ENCODE measurements at regions not wholly inside any gene's neighbourhood (a gene's known extent, or its start where the extent isn't known, plus 50 kb on each side); places are given as distances from the start of the nearest gene placed in this dataset.

DNA sequence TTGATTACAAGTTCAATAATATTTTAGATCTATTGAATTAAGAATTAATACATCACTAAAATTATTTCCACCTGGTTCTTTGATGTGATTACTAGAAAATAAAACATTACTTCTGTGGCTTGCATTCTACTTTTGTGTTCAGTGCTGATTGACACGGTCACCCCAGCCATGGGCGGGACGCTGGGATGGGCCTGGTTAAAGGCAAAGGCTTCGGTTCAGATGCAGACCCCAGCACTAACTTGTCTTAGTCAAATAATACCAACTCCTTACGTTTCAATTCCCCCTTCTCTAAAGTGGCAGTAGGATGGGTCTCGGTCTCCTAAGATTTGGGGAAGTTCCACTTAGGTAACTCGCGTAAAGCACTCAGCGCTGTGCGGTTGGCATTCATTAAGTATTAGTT, 144.9 kb downstream of the URI1 start:
- TF ChIP-seq CTCF (IDR thresholded peaks at IDR 0.05; ENCODE audit: low read depth, low read length, missing input control) (no peak), RAD21 (IDR thresholded peaks at IDR 0.05) (no peak), TAF1 (conservative IDR thresholded peaks at IDR 0.05) (no peak), FOXA2 (IDR thresholded peaks at IDR 0.05) (no peak)
- TF ChIP-seq, protein P1, sequence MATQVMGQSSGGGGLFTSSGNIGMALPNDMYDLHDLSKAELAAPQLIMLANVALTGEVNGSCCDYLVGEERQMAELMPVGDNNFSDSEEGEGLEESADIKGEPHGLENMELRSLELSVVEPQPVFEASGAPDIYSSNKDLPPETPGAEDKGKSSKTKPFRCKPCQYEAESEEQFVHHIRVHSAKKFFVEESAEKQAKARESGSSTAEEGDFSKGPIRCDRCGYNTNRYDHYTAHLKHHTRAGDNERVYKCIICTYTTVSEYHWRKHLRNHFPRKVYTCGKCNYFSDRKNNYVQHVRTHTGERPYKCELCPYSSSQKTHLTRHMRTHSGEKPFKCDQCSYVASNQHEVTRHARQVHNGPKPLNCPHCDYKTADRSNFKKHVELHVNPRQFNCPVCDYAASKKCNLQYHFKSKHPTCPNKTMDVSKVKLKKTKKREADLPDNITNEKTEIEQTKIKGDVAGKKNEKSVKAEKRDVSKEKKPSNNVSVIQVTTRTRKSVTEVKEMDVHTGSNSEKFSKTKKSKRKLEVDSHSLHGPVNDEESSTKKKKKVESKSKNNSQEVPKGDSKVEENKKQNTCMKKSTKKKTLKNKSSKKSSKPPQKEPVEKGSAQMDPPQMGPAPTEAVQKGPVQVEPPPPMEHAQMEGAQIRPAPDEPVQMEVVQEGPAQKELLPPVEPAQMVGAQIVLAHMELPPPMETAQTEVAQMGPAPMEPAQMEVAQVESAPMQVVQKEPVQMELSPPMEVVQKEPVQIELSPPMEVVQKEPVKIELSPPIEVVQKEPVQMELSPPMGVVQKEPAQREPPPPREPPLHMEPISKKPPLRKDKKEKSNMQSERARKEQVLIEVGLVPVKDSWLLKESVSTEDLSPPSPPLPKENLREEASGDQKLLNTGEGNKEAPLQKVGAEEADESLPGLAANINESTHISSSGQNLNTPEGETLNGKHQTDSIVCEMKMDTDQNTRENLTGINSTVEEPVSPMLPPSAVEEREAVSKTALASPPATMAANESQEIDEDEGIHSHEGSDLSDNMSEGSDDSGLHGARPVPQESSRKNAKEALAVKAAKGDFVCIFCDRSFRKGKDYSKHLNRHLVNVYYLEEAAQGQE (IDR thresholded peaks at IDR 0.05) = no peak

Measured in liver (tissue), 3 donors.